Stimulated activated CD4-positive, alpha-beta T cell treated with anti-CD3 and anti-CD28 coated beads, Interleukin-1b, Interleukin-23, amount 100 ng/mL, for 4 hours (primary cell): ENCODE measurements at regions not wholly inside any gene's neighbourhood (a gene's known extent, or its start where the extent isn't known, plus 50 kb on each side); places are given as distances from the start of the nearest gene placed in this dataset.

ENCODE experiments used
- DNase-seq, 2 donors: peaks; one replicate each; pipeline ENCODE4 v3.0.0-alpha.2; 2020; ENCODE audit warnings: low read depth in 2 of 2

DNA sequence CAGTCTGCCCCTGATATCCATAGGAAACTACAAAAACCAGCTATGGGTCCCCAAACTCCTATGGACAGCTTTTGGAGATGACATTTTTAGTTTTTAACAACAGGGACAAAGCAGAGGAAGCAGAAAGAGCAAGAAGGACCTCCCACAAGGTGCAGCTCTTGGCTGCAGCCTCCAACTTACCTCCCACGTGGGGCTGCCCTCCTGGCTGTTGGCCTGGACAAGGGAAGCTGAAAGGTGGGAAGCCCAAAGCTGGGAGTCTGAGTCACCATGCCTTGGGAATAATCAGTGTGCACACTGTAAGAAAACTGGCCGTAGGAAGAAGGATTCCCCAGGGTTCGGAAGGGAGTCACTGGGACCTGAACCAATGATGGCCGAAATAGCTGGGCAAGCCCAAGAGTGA is 51.8 kb upstream of the PAX1 start:
- no peak for DNase-seq

DNA sequence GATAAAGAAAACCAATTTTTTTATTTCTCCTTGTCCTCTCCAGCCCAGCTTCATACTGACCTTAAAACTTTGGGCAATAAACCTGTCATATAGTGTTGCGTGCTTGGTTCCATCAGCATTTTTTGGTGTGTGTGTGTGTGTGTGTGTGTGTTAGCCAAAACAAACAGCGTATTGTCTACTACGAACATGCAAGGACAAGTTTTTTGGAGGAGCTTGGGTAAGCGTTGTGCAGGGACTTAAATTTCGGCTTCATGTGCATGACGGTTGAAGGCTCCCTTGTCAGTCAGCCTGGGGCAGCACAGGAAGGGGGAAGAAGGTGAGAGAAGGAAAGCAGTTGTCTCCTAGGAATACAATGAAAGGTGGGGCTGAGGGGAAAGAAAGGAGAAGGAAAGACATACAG is 62.0 kb upstream of the PAX1 start:
- no peak for DNase-seq

DNA sequence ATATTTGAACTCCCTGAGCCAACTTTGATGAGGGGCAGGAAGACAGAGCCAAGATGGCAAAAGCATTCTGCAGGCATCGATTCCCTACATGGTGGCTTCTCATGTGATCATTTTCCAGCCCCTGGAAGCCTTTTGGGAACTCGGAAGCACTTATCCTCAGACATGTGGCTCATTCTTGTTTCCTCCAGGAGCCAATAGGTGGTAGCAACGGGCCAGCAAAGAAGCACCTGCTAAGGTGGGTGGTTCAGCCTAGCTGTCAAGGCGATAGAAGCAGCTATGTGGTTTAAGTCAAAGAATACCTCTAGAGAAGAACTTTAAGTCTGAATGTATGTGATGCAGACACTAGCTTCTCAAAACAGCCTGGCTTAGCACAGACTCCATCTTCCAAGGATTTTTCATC is 64.9 kb upstream of the PAX1 start:
- no peak for DNase-seq

GRCh38 chr20:21633829-21634228 is 71.6 kb upstream of the PAX1 start:
- no peak for DNase-seq

GRCh38 chr20:21632735-21633053 is 72.8 kb upstream of the PAX1 start:
- DNase-seq, result no peak

- no peak for DNase-seq
These were observed 73.3 kb upstream of the PAX1 start for GRCh38 chr20:21632031-21632734.

- no peak for DNase-seq
These were observed 76.7 kb upstream of the PAX1 start for GRCh38 chr20:21628800-21629199.

DNA sequence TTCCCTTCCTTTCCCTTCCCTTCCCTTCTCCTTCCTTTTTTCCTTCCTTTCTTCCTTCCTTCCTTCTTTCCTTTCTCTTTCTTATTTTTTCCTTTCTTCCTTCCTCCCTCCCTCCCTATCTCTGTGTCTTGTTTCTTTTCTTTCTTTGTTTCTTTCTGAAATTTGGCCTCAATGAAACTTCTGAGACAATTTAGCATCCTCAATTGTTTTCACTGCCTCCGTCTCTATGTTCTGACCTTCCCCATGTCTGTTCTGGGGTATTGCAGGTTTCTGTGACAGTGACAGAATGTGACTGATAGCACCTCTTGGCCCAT is 81.7 kb upstream of the PAX1 start:
- DNase-seq, result no peak

- no peak for DNase-seq
These were observed 82.2 kb upstream of the PAX1 start for GRCh38 chr20:21623074-21623780.

DNA sequence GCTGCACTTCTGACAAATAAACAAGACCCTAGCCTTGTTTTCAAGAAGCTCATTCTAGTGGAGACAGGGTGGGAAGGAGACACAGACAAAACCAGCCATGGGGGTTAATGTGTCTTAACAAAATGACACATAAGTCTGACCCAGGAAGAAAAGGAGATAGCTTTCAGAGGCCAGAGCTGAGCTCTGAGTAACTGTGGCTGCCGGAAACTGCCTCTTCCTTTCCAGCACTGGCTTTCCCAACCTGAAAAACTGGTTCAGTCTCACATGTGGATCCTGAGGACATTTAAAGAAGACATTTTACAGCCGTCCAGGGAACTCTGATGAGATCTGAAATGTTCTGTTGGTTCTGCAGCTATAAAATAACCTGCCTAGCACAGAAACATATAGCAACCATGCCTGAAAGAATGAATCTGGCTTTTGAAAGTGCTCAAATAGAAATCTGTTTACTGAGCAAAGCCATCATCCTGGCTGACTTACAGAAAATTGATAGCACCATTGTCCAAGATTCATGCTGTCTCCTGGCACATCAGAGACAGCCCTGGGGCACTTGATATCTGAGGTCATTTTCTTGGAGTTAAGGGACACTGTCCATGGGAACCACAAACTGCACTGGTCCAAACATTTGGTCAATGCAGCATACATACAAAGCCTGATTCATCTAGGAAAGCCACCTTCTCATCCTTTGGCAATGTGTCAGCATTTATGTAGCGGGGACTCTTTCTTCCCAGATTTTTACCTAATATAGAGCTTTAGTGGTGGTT is 83.2 kb upstream of the PAX1 start:
- DNase-seq, result no peak

DNA sequence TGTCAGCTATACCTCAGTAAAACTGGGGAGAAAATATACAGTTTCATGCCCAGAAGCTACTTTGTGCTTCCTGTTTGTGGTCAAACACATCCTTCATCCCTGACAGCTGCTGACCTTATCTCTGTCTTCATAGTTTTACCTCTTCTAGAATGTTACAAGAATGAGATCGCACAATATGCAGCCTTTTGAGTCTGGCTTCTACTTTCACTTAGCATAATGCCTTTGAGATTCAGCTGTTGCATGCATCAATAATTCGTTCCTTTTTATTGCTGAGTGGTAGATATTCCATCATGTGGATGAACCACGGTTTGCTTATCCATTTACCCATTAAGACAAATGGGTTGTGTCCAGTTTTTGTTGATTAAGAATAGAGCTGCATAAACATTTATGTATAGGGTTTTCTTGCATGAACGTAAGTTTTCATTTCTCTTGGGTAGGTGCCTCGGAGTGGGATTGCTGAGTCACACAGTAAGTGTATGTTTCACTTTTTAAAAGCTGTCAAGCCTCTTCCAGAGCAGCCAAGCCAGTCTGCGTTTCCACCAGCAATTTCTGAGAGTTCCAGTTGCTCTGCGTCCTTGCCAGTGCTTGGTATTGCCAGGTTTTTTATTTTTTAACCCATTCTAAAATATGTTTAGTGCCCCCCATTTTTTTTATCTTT is 86.6 kb upstream of the PAX1 start:
- DNase-seq, result no peak

DNA sequence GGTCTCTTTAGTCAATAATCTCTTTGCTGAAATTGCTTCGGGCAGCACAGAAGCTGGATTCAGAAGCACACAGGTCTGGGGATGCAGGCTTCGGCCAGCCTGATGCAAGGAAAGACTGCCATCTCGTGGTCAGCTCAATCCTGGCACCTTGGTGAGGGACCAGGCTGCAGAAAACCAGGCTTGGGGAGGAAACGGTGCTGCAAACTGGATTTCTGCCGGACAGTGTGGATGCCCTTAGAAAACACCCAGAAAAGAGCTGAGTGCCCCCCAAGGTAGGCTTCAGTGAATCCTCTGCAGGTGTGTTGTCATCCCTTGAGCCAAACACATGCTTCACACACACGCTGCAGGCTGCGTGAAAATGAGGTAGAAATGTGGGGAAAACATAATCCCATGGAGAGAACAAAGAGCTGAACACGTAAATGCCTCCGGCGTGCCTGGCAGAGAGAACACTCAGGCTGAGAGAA is 89.8 kb upstream of the PAX1 start:
- DNase-seq, result peak; percentile 8 to 35

DNA sequence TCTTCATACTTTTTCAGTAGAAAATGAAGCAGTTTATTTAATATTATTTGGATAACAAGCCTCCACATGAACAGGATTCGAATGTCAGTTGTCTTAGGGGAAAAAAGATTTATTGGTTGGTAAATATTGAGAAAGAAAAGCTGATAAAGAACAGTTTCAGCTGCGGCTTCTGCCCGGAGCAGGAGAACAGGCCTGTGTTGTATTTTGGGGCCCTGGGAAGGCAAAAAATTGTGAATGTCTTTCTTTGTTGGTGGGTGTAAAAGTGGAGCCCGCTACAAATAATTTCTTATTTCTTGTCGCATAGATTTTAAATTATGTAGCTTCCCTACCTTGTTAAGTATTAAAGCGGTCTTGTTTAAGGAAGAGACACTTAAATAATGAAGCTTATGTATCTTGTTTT is 90.5 kb upstream of the PAX1 start:
- no peak for DNase-seq

- DNase-seq, result no peak
These were observed 92.0 kb upstream of the PAX1 start for GRCh38 chr20:21613512-21613911.

DNA sequence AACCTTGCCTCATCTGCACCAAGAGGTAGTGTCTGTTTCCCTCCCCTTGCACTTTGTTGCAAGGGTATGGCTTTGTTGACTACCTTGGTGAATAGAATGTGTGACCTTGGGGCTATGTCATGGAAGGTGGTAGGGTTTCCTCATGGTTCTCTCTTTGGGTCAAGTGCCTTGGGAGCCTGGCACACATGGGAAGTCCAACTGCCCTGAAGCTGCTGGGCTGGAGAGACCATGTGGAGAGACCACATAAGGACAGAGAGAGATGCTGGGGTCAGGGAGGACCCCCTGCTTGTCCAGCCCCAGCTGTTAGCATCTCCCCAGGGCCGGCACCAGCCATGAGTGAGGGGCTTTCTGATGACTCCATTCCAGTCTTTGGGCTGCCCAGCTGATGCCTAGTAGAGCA is 95.5 kb upstream of the PAX1 start:
- DNase-seq, result no peak

GRCh38 chr20:21609221-21609620 is 95.4 kb upstream of the NKX2-2 start:
- DNase-seq, result no peak

GRCh38 chr20:21608777-21609176 is 94.9 kb upstream of the NKX2-2 start:
- DNase-seq, result no peak

- DNase-seq, result no peak
These were observed 94.3 kb upstream of the NKX2-2 start for GRCh38 chr20:21607971-21608725.

DNA sequence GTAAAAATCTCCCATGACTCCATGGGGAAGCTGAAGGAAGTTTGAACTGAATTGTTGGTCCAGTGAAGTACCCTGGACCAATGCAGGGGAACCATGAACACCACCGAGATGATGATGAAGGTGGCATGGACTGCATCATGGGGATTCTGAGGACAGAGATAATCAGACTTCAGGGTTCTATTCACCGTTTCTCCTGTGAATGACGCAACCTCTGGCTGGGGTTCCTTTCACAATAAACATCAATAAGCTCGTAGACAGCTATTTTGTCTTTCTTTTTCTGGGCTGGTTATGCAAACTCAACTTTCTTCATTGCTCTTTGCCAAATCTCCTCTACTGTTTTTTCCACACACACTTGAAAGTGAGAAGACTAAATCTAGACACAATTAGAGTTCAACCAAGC is 87.9 kb upstream of the NKX2-2 start:
- DNase-seq, result no peak

- no peak for DNase-seq
These were observed 72.8 kb upstream of the NKX2-2 start for GRCh38 chr20:21586682-21587081.

DNA sequence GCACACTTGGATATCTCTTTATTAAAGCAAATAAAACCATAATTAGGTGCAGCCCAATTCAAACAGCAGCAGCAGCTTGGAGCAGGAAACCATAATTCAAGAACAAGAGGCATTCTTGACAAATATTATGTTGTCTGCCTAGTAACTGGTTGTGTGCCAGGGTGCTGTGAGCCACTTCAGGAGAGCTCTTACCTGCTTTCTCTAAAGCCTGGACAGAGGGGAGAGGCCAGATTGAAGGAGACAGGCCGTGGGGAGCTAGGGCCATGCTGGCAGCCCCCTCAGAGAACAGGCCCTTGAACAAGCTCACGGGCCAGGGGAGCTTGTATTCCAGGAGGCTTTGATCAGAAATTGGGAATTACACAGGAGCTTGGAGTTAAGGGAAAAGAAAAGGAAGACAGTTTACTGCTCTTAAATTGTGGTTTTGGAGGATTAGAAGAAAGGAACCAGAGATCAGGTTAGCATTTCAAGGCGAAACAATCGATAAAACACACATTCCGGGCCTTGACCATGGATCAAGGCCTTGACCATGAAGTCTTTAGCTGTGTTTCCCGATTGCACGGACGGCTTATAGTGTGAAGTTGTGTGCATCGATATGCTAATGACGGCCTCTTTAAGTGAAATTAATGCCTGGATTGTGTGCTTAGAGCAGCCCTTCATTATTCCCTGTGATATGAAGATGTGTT is 69.8 kb upstream of the NKX2-2 start:
- no peak for DNase-seq
